Umbilical cord (tissue), 1 donor: ENCODE measurements at regions not wholly inside any gene's neighbourhood (a gene's known extent, or its start where the extent isn't known, plus 50 kb on each side); places are given as distances from the start of the nearest gene placed in this dataset.

ENCODE experiments used
- DNase-seq: peaks from one replicate; pipeline ENCODE4 v3.0.0-alpha.2; 2015; ENCODE audit warnings: low spot score

DNA sequence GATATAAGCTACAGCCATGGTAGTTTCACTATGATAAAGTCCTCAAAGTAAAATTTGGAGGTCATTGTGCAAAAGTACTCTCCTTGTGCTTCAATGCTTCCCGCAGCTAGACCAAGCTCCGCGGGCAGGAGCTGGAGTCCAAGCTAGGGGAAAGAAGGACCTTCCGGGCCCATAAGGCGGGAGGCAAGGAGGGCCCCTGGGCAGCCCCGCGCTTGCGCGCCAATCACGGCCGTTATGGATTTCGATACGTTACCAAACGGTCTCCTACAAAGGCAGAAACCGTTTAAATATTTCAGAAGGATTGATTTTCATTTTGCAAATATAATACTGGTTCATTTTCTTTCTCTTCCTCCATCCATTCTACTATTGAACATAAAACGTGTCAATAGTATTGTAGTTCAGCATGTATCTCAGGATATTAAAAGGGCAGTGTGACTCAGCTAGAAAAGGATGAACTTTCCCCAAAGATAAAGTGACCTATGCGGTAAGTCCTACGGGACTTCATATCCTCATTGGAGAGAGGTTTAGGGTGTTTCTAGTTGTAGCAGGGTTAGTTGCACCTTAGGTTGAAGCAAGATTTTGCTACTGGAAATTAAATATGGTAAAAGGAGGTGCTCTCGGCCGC lies 128.0 kb downstream of the KIF20B start:
- DNase-seq: no peak

DNA sequence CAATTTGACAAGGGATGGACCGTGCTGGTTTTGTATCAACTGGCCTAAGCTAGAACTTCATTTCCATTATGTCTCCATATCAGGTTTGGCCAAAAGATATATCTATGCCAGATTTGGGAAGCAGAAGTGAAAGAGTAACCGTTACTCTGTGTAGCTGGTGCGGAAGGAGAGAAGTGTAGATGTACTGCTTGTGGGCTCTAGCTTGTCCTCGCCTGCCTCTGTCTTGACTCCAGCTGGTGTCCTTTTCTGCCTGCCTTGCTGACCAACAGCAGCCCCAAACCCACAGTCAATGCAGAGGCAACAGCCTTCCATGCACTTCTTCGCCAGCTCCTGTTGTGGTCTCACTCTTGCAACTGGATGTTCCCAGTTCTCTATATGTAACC lies 128.5 kb downstream of the KIF20B start:
- no peak for DNase-seq

DNA sequence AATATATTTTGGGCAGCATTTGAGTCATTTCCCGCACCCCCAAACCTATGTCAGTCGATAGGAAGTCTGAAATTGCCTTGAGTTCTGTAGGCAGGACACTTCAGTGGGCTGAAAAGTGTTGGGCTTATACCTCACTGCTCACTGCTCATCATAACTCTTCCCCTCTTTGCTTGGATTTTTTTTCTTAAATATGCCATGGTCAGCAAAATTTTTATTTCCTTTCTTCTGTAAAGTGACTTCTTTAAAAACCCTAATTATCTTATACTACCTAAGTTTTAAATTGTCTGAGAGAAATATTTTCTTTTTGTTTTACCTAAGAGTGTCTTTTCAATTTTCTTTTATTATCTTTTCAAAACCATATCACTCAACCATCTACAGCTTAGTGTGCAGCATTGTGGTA lies 129.2 kb downstream of the KIF20B start:
- DNase-seq: no peak

DNA sequence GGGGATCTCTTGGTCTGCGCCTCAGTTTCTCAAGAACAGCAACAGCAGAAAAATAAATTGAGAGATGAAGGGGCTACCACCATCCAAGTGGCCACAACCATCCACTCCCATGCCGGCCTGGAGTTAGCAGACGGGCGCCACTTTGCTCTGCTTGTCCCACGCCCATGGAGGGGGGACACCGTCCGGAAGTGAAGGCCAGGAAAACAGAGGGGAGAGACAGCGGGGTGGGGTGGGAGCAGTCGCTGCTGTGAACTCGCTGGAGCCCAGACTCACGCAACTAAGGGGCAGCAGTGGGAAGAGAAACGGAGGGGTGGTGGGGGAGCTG lies 135.4 kb downstream of the KIF20B start:
- DNase-seq: no peak

DNA sequence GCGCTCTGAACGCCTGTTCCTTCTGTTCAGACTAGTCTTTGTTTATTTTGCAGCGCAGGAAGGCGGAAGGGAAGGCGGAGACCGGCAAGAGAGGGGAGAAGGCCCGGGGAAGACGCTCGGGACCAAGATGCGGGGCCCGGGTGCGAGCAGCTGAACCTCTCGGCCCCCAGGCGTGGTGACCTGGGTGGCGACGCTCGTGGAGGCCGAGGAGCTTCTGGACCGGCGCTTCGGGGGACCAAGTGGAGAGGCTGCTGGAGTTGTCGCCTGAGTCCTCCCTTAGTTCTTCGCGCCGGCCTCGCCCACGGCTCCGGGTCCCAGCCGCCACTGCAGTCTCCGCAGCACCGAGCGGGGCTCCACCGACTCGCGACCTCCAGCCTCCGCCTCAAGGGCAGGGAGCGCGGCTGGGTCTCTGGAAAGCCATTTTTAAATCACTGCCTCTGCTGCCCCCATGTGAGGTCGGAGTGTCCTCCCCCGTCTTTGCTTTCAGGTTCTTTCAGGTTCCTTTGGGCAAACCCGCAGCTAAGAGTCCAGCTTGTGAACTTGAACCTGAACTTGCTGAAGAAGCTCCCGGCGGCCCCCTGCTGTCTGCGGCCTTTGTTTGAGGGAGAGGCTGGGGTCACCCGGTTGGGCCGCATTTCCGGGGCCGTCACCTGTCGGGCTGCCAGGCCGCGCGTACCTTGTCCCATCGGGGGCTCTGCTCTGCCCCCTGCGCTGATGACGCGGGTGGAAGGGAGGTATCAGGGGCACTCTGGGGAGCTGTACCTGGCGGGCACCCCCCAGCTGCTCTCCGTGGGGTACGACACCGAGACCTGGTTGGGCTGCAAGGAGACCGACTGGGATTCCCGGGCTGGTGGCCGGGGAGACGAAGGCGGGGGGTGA lies 136.0 kb downstream of the KIF20B start:
- peak; percentile 46 for DNase-seq

DNA sequence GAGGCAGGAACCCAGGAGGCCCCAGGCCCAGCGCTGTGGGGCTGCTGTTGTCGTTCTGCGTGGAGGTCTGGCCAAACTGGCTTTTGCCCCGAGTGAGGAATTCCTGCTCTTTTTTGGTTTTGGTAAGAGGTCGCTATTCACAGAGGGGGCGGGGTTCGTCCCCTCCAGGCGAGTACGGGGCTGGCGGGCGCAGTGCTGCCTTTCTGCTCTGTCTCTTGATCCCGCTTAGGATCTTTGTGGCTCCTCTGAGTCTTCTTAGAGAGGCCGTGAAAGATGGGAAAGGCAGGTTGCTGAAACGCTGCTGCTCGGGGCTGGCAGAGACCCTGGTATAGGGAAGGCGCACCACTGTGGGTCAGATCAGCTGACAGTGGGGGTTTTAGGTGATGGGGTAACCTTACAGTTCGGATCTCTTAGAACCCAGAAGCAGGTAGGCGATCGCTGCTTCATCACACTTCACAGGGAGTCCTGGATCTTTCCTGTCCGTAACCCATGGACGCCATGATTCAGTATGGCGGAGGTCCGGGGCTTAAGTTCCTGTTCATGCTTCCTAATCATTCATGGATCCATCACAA lies 136.7 kb downstream of the KIF20B start:
- DNase-seq: peak; percentile 15

DNA sequence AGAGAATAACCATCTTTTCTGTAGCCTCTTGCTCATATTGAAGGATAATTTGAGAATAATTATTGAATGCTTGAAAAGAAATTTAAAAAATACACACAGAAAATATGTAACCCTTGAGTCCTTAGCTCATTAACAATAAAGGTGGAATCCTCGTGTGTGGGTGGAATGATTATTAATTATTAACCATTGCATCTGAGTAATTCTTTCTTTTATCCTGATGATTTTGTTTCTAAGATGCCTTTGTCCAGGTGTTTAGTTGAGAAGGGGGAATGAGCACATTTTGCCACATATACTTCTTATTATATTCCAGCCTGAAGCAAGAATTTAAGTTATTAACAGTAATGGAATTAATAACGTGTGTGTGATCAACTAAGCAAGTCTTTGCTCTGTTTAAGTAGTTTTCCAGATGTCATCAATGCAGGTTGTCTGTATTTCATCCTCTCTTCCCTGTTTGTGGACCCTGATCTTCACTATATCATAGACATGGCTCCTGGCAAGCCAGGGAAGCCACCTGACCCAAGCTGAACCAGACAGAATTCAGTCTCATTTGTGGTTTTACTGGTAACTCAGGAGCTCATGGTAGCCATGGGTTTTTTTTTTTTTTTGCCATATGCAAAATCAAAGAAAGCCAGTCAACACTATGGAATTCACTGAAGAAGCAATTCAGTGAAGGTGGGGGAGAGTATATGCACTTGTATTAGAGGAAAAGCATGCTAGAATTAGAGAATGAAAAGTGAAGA lies 144.3 kb downstream of the KIF20B start:
- no peak for DNase-seq

DNA sequence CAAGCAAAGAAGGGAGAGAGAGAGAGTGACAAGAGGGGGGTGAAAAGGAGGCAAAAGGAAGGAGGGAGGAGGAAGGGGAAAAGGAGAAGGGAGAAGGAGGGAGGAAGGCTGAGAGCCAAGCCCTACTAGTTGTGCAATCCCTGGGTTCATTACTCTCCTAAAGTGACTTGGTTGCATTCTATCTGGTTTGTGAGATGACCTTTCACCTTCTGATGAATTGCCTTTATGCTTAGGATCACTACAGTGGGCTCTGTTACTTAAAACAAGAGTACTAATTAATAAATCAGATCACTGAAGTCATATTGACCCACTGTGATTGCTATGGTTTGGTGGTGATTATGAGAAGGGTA lies 144.9 kb downstream of the KIF20B start:
- no peak for DNase-seq

DNA sequence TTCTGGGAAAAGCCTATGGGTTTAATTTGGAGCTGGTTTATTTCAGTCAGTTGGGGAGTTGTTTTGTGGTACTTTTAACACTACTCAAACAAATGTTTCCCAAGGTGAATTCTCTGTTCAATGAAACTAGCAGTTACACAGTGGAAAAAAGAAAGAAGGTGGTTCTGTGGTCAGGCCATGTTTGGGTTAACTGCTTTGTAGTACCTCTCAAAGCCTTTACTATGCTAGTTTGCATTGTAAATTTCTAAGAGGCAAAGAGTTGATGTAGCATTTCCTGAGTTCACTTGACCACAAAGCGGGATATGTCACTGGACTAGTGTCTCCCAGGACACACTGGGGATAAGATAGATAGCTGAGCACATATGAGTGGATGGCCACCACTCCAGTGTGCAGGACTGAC lies 145.4 kb downstream of the KIF20B start:
- no peak for DNase-seq

DNA sequence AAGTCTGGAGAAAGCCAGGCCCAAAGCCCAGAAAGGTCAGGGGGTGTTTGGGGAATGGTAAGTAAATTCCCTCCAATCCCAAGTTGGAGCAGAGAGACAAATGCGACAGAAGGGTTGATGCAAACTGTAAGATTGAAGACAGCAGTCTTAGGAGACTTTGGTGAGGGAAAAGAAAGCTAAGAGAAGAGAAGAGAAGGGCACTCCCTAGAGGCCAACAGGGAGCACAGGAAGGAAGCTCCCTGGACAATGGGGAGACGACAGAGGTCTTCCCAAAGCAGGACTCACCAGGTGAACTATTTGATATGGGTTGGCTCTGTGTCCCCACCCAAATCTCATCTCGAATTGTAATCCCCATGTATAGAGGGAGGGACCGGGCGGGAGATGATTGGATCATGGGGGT lies 151.5 kb downstream of the KIF20B start:
- no peak for DNase-seq

DNA sequence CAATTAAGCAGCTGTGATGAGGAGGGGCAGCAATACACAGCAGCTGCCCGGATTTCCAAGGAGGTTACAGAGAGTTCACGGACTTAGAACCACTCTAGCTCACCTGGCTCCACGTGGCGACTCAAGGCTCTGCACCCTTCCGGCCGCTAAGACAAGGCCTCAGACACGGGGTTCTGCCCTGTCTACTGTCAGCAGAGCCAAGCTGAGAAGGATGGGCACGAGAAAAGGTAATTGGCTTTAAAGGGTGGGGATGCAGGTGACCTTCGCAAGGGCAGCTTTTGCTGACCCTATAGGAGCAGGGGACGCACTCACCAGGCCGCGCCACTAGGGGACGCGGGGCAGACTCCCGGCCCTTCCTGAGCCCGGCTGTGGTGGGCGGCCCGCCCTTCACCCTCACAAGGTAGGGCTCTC lies 152.4 kb downstream of the KIF20B start:
- DNase-seq: no peak

DNA sequence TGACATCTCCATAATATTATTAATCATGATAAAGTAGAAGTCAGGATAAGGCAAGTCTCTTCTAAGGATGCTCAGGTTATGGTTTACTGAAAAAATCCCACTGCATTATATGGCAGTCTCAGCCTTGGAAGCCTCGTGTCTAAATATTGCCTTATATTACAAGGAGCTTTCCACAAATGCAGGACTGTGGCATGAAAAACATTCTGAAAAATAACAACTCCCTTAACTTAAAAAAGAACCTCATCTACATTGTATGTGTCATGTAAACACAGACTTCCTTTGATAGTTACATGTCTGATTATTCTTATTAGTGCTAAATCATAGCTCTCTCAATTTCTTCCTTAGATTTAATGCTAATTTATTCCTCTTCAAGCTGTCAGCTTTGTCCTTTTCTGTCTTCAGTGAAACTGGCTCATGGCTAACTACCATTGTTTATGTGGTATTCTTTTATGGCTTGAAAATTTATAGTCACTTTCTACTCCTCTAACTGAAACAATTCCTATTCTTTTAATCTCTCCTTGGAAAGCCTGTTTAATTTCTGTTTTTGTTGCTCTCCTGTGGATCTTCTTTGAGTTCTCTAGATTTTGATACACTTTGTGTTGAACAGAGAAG lies 156.1 kb downstream of the KIF20B start:
- DNase-seq: peak; percentile 19

DNA sequence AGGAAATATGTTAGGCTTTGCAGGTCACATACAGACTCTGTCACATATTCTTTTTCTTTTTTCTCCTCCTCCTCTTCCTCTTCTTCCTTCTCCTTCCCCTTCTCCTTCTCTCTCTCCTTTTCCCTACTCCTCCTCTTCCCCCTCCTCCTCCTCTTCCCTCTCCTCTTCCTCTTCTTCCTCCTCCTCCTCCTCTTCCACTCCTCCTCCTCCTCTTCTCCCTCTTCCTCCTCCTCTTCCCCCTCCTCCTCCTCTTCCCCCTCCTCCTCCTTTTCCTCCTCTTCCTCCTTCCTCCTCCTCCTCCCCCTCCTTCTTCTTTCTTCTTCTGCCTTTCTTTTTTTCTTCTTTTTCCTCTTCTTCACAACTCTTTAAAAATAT lies 159.8 kb downstream of the KIF20B start:
- DNase-seq: no peak

DNA sequence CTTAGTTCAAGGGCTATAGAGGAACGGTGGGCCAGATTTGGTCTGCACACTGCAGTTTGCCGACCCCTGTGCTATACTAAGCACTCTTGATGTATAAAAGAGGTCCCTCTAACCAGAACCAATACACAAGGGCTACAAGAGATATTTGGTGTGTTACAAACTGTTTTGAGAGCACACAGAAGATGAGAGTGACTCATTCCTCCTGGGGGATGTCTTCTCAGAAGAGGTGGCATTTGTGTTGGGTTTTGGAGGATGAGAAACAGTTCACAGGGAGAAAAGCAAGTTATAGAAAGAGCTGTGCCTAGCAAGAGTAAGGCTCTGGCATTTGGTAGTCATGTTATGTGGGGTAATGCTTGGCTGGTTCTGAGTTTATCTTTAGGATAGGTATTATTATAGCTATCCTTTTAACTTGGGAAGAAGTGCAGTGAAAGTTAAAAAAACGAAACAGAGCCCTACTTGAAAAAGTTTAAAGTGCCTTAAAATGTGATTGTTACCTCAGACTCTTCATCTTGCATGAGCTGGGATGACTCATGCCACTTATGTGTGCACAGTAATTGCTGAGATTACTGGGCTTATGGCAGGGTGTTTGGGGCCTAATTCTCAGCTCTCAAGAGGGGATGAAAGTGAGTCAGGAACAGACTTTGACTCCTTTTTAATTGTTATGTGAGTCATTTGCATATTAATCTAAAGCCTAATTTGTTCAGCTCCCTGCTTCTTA lies 160.4 kb downstream of the KIF20B start:
- DNase-seq: peak; percentile 42

DNA sequence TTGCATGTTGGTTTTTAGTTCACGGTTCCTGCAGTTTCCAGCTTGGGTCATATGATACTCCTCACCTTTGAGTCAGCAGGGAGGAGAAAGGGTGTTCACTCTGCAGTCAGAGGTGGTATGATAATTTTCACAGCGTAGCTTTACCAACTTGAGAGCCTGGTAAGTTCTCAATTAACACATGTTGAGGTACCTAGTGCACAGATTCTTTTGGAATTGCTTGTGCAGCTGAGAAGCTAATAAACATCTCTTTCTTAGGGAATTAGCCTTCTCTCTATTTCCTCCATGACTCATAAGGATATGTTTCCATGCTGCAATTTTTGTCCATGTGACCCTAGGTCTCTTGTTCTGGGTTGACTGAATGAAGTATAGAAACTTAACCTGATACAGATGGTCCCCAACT lies 166.6 kb downstream of the KIF20B start:
- peak; percentile 45 for DNase-seq

DNA sequence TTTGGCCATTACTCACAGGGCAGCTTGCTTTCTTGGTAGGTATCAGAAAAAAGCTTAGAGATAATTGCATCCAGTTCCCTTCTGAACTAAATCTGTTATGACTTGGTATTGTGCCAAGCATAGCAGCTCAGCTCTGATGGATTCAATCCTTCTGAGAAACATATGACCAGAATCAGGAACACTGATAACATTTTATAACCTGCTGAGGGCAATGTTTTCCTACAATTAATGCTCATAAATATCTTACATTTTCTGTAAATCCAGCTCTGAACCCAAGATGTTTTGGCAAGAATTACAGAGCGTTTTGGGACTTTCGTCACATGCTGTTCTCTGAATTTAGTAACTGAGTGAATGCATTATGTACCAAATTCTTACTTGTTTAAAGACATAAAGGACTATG lies 167.8 kb downstream of the KIF20B start:
- DNase-seq: peak; percentile 94

DNA sequence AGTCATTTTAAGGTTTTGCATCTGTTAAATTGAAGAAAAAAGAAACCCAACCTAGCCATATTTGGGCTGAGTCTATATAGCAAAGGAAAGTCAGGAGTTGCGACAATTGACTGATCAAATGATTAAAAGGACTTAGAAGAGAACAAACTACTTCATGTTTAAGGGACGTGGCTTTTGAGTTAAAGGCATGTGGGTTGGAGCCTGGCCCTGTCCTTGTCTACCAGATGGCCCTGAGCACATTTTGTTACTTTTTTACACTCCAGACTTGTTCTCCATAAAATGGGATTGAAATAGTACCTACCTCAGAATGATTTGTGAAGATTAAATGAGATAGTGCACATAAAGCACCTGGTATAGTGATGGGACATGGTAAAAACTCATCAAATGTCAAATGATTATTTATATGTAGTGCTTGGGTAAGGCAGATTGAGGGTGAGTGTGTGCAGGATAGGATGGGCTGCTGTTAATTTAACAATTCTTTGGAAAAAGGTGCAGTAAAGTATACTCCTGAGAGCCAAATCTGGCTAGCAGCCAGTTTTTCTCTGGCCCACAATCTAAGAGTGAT lies 168.3 kb downstream of the KIF20B start:
- no peak for DNase-seq

DNA sequence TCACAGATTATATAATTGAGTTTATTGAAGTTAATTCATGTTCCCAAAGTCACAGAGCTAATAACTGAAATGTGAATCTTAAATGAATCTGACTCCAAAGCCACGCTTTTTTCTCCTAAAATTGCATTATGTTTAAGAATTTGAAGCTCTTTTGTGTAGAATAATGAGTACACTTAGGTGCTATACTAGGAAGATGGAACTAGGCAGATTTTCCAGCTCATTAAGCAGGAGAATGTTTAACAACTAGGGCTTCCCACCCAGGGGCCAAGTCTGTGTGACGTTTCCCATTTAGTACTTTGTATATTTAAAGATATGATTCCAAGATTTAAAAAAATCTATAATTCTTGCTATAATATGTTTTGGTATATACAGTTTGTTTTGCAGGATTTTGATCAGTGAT lies 169.5 kb downstream of the KIF20B start:
- no peak for DNase-seq

DNA sequence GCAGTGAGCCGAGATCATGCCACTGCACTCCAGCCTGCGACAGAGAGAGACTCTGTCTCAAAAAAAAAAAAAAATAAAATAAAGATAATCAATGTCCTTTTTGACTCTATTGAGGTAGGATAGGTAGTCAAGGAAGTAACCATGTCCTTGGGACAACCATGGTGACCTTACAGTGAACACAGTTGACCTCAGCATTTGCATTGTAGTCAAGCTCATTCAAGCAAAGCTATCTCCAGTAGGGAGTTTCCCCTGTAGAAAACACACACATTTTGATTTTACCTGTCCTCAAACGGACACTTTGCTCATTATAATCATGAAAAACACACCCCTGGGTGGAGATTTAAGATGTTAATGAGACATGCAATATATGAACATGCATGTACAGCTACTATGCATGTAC lies 171.7 kb downstream of the KIF20B start:
- no peak for DNase-seq

DNA sequence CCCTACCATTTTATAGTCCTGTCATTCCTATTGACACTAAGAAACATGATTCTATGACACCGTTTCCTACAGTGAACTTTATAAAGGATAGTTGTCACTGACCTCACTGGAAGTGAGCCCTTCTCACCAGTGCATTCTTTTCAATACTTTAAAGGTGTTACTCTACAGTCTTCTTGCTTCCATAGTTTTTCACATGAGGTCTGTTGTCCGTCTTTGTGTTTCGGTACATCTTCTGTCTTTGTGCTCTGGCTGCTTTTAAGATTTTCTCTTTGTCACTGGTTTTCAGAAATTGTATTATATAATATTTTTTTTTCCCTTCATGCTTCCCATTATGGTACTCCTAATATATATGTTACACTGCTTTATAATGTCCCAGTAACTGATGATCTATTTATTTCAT lies 174.2 kb downstream of the KIF20B start:
- no peak for DNase-seq

DNA sequence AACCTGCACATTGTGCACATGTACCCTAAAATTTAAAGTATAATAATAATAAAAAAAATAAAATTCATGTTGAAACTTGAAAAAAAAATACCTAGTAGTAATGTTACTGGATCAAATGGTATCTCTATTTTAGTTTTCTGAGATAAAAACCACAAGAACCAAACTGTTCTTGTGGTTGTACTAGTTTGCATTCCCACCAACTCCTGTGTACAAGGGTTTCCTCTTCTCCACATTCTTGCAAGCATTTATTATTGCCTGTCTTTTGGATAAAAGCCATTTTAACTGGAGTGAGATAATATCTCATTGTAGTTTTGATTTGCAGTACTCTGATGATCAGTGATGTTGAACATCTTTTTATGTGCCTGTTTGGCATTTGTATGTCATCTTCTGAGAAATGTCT lies 177.7 kb downstream of the KIF20B start:
- DNase-seq: no peak
